Stimulated activated effector memory CD8-positive, alpha-beta T cell treated with anti-CD3 and anti-CD28 coated beads, Interleukin-12 subunit alpha, Interleukin-12 subunit beta, amount 100 ng/mL, for 72 hours (primary cell): ENCODE measurements at regions not wholly inside any gene's neighbourhood (a gene's known extent, or its start where the extent isn't known, plus 50 kb on each side); places are given as distances from the start of the nearest gene placed in this dataset.
"Not testable (repeated sequence)": the region's sequence is repeated elsewhere in the genome, so short reads cannot be mapped to it uniquely, and the experiment has no call there.

Source experiments
- ATAC-seq: fragments of 150-1000 bp; cut with Tn5 transposase; 2 replicates; pipeline ENCODE4 v1.10.0; 2021
- DNase-seq, 2 donors: peaks; one replicate each; pipeline ENCODE4 v3.0.0; 2021 to 2022; ENCODE audit warnings: low spot score in 2 of 2
- H3K27ac Mint-ChIP-seq: one replicate; pipeline ENCODE4 v1.8.0; 2022; ENCODE audit warnings: mild to moderate bottlenecking, mixed read lengths
- H3K36me3 Mint-ChIP-seq: one replicate; pipeline ENCODE4 v1.8.0; 2022; ENCODE audit warnings: mild to moderate bottlenecking, mixed read lengths
- H3K4me1 Mint-ChIP-seq: one replicate; pipeline ENCODE4 v1.8.0; 2022; ENCODE audit warnings: mixed read lengths
- H3K4me3 Mint-ChIP-seq: one replicate; pipeline ENCODE4 v1.8.0; 2022; ENCODE audit warnings: mild to moderate bottlenecking, mixed read lengths
- H3K9me3 Mint-ChIP-seq: one replicate; pipeline ENCODE4 v1.8.0; 2022; ENCODE audit warnings: mixed read lengths

GRCh38 chrX:18032486-18033221, 171.6 kb upstream of the RAI2 start:
- no peaks in the 10 kb centered on the region for H3K9me3 Mint-ChIP-seq
- no peaks in the 10 kb centered on the region for H3K4me1 Mint-ChIP-seq
- no peaks in the 10 kb centered on the region for H3K36me3 Mint-ChIP-seq
- no peak for ATAC-seq
- DNase-seq, result no peak
- H3K27ac Mint-ChIP-seq, result no peak overlapping the region
- no peak overlapping the region for H3K4me3 Mint-ChIP-seq

- Mint-ChIP-seq H3K4me1 (no peaks in the 10 kb centered on the region), H3K4me3 (no peak overlapping the region), H3K27ac (no peak overlapping the region), H3K9me3 (no peaks in the 10 kb centered on the region), H3K36me3 (no peaks in the 10 kb centered on the region)
- DNase-seq (no peak), ATAC-seq (no peak)
Observed at GRCh38 chrX:18031726-18032375, 170.8 kb upstream of the RAI2 start.

GRCh38 chrX:18030656-18031055, 169.6 kb upstream of the RAI2 start:
- not testable (repeated sequence) for ATAC-seq, H3K36me3 Mint-ChIP-seq, DNase-seq, H3K4me3 Mint-ChIP-seq, H3K9me3 Mint-ChIP-seq, H3K4me1 Mint-ChIP-seq, H3K27ac Mint-ChIP-seq

GRCh38 chrX:18026166-18026565, 165.1 kb upstream of the RAI2 start:
- Mint-ChIP-seq H3K4me3 (no peak overlapping the region), H3K27ac (no peak overlapping the region), H3K4me1 (no peaks in the 10 kb centered on the region), H3K9me3 (no peaks in the 10 kb centered on the region), H3K36me3 (no peaks in the 10 kb centered on the region)
- DNase-seq, result no peak
- no peak for ATAC-seq

- H3K4me1 Mint-ChIP-seq, result no peaks in the 10 kb centered on the region
- no peak overlapping the region for H3K27ac Mint-ChIP-seq
- ATAC-seq, result no peak
- H3K36me3 Mint-ChIP-seq, result no peaks in the 10 kb centered on the region
- DNase-seq, result no peak
- H3K9me3 Mint-ChIP-seq, result no peaks in the 10 kb centered on the region
- H3K4me3 Mint-ChIP-seq, result no peak overlapping the region
Observed at GRCh38 chrX:18017411-18017810, 156.3 kb upstream of the RAI2 start.

GRCh38 chrX:18016941-18017340, 155.8 kb upstream of the RAI2 start:
- Mint-ChIP-seq H3K4me1 (no peaks in the 10 kb centered on the region), H3K4me3 (no peak overlapping the region), H3K36me3 (no peaks in the 10 kb centered on the region), H3K27ac (no peak overlapping the region), H3K9me3 (no peaks in the 10 kb centered on the region)
- ATAC-seq, result no peak
- DNase-seq, result no peak

- no peaks in the 10 kb centered on the region for H3K9me3 Mint-ChIP-seq
- H3K27ac Mint-ChIP-seq, result no peak overlapping the region
- H3K36me3 Mint-ChIP-seq, result no peaks in the 10 kb centered on the region
- no peak overlapping the region for H3K4me3 Mint-ChIP-seq
- ATAC-seq (no peak), DNase-seq (no peak)
- H3K4me1 Mint-ChIP-seq, result no peaks in the 10 kb centered on the region
Observed at GRCh38 chrX:18010253-18010652, 149.2 kb upstream of the RAI2 start.

GRCh38 chrX:18003876-18004275, 142.8 kb upstream of the RAI2 start:
- DNase-seq, result no peak
- no peaks in the 10 kb centered on the region for H3K36me3 Mint-ChIP-seq
- H3K4me1 Mint-ChIP-seq, result no peaks in the 10 kb centered on the region
- H3K27ac Mint-ChIP-seq, result no peak overlapping the region
- no peak for ATAC-seq
- no peaks in the 10 kb centered on the region for H3K9me3 Mint-ChIP-seq
- H3K4me3 Mint-ChIP-seq, result no peak overlapping the region

- Mint-ChIP-seq H3K9me3 (no peaks in the 10 kb centered on the region), H3K27ac (no peak overlapping the region), H3K4me1 (no peaks in the 10 kb centered on the region), H3K4me3 (no peak overlapping the region), H3K36me3 (no peaks in the 10 kb centered on the region)
- DNase-seq (no peak), ATAC-seq (no peak)
Observed at GRCh38 chrX:18002791-18003190, 141.7 kb upstream of the RAI2 start.

- no peak for DNase-seq
- H3K4me1 Mint-ChIP-seq, result no peaks in the 10 kb centered on the region
- no peaks in the 10 kb centered on the region for H3K36me3 Mint-ChIP-seq
- no peak overlapping the region for H3K4me3 Mint-ChIP-seq
- no peaks in the 10 kb centered on the region for H3K9me3 Mint-ChIP-seq
- no peak overlapping the region for H3K27ac Mint-ChIP-seq
- no peak for ATAC-seq
Observed at GRCh38 chrX:17994429-17994828, 133.3 kb upstream of the RAI2 start.

- no peak for ATAC-seq
- DNase-seq, result no peak
- H3K4me1 Mint-ChIP-seq, result no peaks in the 10 kb centered on the region
- no peak overlapping the region for H3K4me3 Mint-ChIP-seq
- no peak overlapping the region for H3K27ac Mint-ChIP-seq
- H3K36me3 Mint-ChIP-seq, result no peaks in the 10 kb centered on the region
- H3K9me3 Mint-ChIP-seq, result no peaks in the 10 kb centered on the region
Observed at GRCh38 chrX:17993062-17993461, 132.0 kb upstream of the RAI2 start.

GRCh38 chrX:17990532-17990931, 129.4 kb upstream of the RAI2 start:
- H3K27ac Mint-ChIP-seq, result no peak overlapping the region
- no peaks in the 10 kb centered on the region for H3K9me3 Mint-ChIP-seq
- no peak overlapping the region for H3K4me3 Mint-ChIP-seq
- H3K36me3 Mint-ChIP-seq, result no peaks in the 10 kb centered on the region
- no peak for ATAC-seq
- H3K4me1 Mint-ChIP-seq, result no peaks in the 10 kb centered on the region
- DNase-seq, result no peak

GRCh38 chrX:17987783-17988182, 126.7 kb upstream of the RAI2 start:
- no peaks in the 10 kb centered on the region for H3K4me1 Mint-ChIP-seq
- no peaks in the 10 kb centered on the region for H3K36me3 Mint-ChIP-seq
- H3K9me3 Mint-ChIP-seq, result no peaks in the 10 kb centered on the region
- ATAC-seq, result no peak
- H3K27ac Mint-ChIP-seq, result no peak overlapping the region
- no peak overlapping the region for H3K4me3 Mint-ChIP-seq
- DNase-seq, result no peak

GRCh38 chrX:17986977-17987376, 125.9 kb upstream of the RAI2 start:
- ATAC-seq (no peak), DNase-seq (no peak)
- H3K27ac Mint-ChIP-seq, result no peak overlapping the region
- no peaks in the 10 kb centered on the region for H3K4me1 Mint-ChIP-seq
- H3K4me3 Mint-ChIP-seq, result no peak overlapping the region
- H3K9me3 Mint-ChIP-seq, result no peaks in the 10 kb centered on the region
- no peaks in the 10 kb centered on the region for H3K36me3 Mint-ChIP-seq

GRCh38 chrX:17986440-17986839, 125.3 kb upstream of the RAI2 start:
- no peaks in the 10 kb centered on the region for H3K36me3 Mint-ChIP-seq
- H3K9me3 Mint-ChIP-seq, result no peaks in the 10 kb centered on the region
- no peak overlapping the region for H3K4me3 Mint-ChIP-seq
- H3K4me1 Mint-ChIP-seq, result no peaks in the 10 kb centered on the region
- DNase-seq, result no peak
- H3K27ac Mint-ChIP-seq, result no peak overlapping the region
- no peak for ATAC-seq

- ATAC-seq, result no peak
- H3K4me3 Mint-ChIP-seq, result no peak overlapping the region
- DNase-seq, result no peak
- H3K4me1 Mint-ChIP-seq, result no peaks in the 10 kb centered on the region
- H3K36me3 Mint-ChIP-seq, result no peaks in the 10 kb centered on the region
- H3K27ac Mint-ChIP-seq, result no peak overlapping the region
- no peaks in the 10 kb centered on the region for H3K9me3 Mint-ChIP-seq
Observed at GRCh38 chrX:17984415-17984814, 123.3 kb upstream of the RAI2 start.
